PC-3 (cell line): ENCODE measurements at regions not wholly inside any gene's neighbourhood (a gene's known extent, or its start where the extent isn't known, plus 50 kb on each side); places are given as distances from the start of the nearest gene placed in this dataset.
"Not testable (repeated sequence)": the region's sequence is repeated elsewhere in the genome, so short reads cannot be mapped to it uniquely, and the experiment has no call there.

Experiments
- ATAC-seq: fragments of 200-7000 bp; cut with Tn5 transposase; 2 replicates; pipeline ENCODE4 v1.9.1; 2020; ENCODE audit warnings: mild to moderate bottlenecking, moderate library complexity
- BruUV-seq: library from RNA; stranded (reverse); fragments of 400-500 nt; replicated peaks from 2 replicates; lab custom pipeline; 2021; lab: Mats Ljungman, UMichigan
- CTCF ChIA-PET: fragments of 300-600 bp; sonication (Branson Sonifier 250); formaldehyde crosslinking; loops from one replicate; lab custom pipeline; 2022; ENCODE audit warnings: antibody characterized with exemption; lab: Charles Lee
- POLR2A ChIA-PET: fragments of 300-600 bp; sonication (Branson Sonifier 250); formaldehyde crosslinking; loops from one replicate; lab custom pipeline; 2022; ENCODE audit warnings: antibody characterized with exemption; ENCODE audit not compliant: unreplicated experiment; lab: Charles Lee
- DNase-seq: peaks from one replicate; pipeline ENCODE4 v3.0.0-alpha.2; 2015
- H2AFZ ChIP-seq: fragments of 300-600 bp; sonication (generic); 2 replicates; pipeline ENCODE4 v1.6.0; 2016; ENCODE audit warnings: antibody characterized with exemption, low read length
- H3F3A ChIP-seq: fragments of 300-600 bp; sonication (generic); one replicate; pipeline ENCODE4 v1.6.0; 2017; ENCODE audit warnings: antibody characterized with exemption, low read length, control low read depth, mild to moderate bottlenecking; ENCODE audit not compliant: unreplicated experiment
- H3K27ac ChIP-seq: fragments of 300-600 bp; sonication (generic); 2 replicates; pipeline ENCODE4 v1.5.1; 2016; ENCODE audit warnings: mild to moderate bottlenecking, low read length
- H3K27me3 ChIP-seq: fragments of 300-600 bp; sonication (generic); 2 replicates; pipeline ENCODE4 v1.6.1; 2016; ENCODE audit warnings: low read length, mixed read lengths
- H3K36me3 ChIP-seq: fragments of 300-600 bp; sonication (generic); 2 replicates; pipeline ENCODE4 v1.6.1; 2016; ENCODE audit warnings: low read depth, mixed run types, low read length, mixed read lengths
- H3K4me1 ChIP-seq: fragments of 300-600 bp; sonication (generic); 2 replicates; pipeline ENCODE4 v1.5.1; 2016; ENCODE audit warnings: low read length; ENCODE audit not compliant: insufficient read depth
- H3K4me2 ChIP-seq: fragments of 300-600 bp; sonication (generic); 2 replicates; pipeline ENCODE4 v1.6.0; 2016; ENCODE audit warnings: low read length
- H3K4me3 ChIP-seq: fragments of 300-600 bp; sonication (generic); 2 replicates; pipeline ENCODE4 v1.5.1; 2016; ENCODE audit warnings: mild to moderate bottlenecking, low read length, mixed read lengths
- H3K79me2 ChIP-seq: fragments of 300-600 bp; sonication (generic); 2 replicates; pipeline ENCODE4 v1.6.1; 2017; ENCODE audit warnings: low read length, mixed read lengths
- H3K9ac ChIP-seq: fragments of 300-600 bp; sonication (generic); 2 replicates; pipeline ENCODE4 v1.6.0; 2016; ENCODE audit warnings: mild to moderate bottlenecking, low read length
- H3K9me2 ChIP-seq: fragments of 300-600 bp; sonication (generic); replicated peaks from 2 replicates; pipeline ENCODE4 v1.6.1; 2016; ENCODE audit warnings: mixed run types, low read length, mixed read lengths
- H3K9me3 ChIP-seq: fragments of 300-600 bp; sonication (generic); 2 replicates; pipeline ENCODE4 v1.6.1; 2016; ENCODE audit warnings: low read length, mixed read lengths
- H4K20me1 ChIP-seq: fragments of 300-600 bp; sonication (generic); 2 replicates; pipeline ENCODE4 v1.6.1; 2016; ENCODE audit warnings: low read length, mixed read lengths
- CTCF ChIP-seq: fragments of 300-600 bp; sonication (generic); conservative IDR thresholded peaks from 2 replicates; pipeline ENCODE4 v1.5.1; 2017; ENCODE audit warnings: antibody characterized with exemption, low read depth, mild to moderate bottlenecking, low read length
- EZH2 ChIP-seq: fragments of 300-600 bp; sonication (generic); IDR thresholded peaks from one replicate; pipeline ENCODE4 v1.6.1; 2017; ENCODE audit warnings: antibody characterized with exemption, mild to moderate bottlenecking, low read length; ENCODE audit not compliant: unreplicated experiment
- EZH2phosphoT487 ChIP-seq: fragments of 300-600 bp; sonication (generic); IDR thresholded peaks from 2 replicates; pipeline ENCODE4 v1.6.1; 2018; ENCODE audit warnings: mild to moderate bottlenecking, antibody characterized with exemption, low read length, borderline replicate concordance
- intact Hi-C: fragments of 100-400 bp; cut with micrococcal nuclease; formaldehyde crosslinking; loops from 2 replicates; pipeline ENCODE4 v1.9.0; 2023

- ATAC-seq (no peak), DNase-seq (no peak)
- Histone ChIP-seq H3K27ac (no peak overlapping the region), H3K9me3 (no peaks in the 10 kb centered on the region), H3K9me2 (no peaks in the 10 kb centered on the region), H3K27me3 (no peaks in the 10 kb centered on the region), H3K4me1 (no peaks in the 10 kb centered on the region), H2AFZ (no peak overlapping the region), H3K4me3 (no peak overlapping the region), H3K9ac (no peak overlapping the region), H3K4me2 (no peak overlapping the region), H4K20me1 (no peaks in the 10 kb centered on the region), H3F3A (no peaks in the 10 kb centered on the region), H3K36me3 (no peaks in the 10 kb centered on the region), H3K79me2 (no peaks in the 10 kb centered on the region)
- ChIA-PET CTCF (no interaction called here), POLR2A (no interaction called here)
- BruUV-seq = no TSS peak
- intact Hi-C loops = no loop called here
- no peak for TF ChIP-seq EZH2
- TF ChIP-seq EZH2phosphoT487 = no peak
- no peak for TF ChIP-seq CTCF
Observed at GRCh38 chr4:18419780-18420179, 398.2 kb upstream of the LCORL start.

GRCh38 chr4:18418195-18418898 is 396.8 kb upstream of the LCORL start:
- H3K9me3 ChIP-seq, H3K27ac ChIP-seq, H3K4me2 ChIP-seq, H3K9me2 ChIP-seq, H4K20me1 ChIP-seq, H2AFZ ChIP-seq, ATAC-seq, H3K27me3 ChIP-seq, H3K4me1 ChIP-seq, H3K4me3 ChIP-seq, intact Hi-C loops, BruUV-seq, H3K36me3 ChIP-seq, H3K9ac ChIP-seq, DNase-seq, H3K79me2 ChIP-seq, CTCF ChIA-PET, POLR2A ChIA-PET, H3F3A ChIP-seq: not testable (repeated sequence)

GRCh38 chr4:18417651-18418050 is 396.1 kb upstream of the LCORL start:
- ATAC-seq, POLR2A ChIA-PET, BruUV-seq, H3K9ac ChIP-seq, CTCF ChIA-PET, H3K27ac ChIP-seq, intact Hi-C loops, H3K4me3 ChIP-seq, H3K4me2 ChIP-seq, H3F3A ChIP-seq, H3K79me2 ChIP-seq, H3K9me3 ChIP-seq, H3K4me1 ChIP-seq, H3K27me3 ChIP-seq, H3K9me2 ChIP-seq, DNase-seq, H3K36me3 ChIP-seq, H4K20me1 ChIP-seq, H2AFZ ChIP-seq: not testable (repeated sequence)

- CTCF ChIA-PET = no interaction called here
- Histone ChIP-seq H3F3A (no peaks in the 10 kb centered on the region), H3K4me2 (no peak overlapping the region), H3K9ac (no peak overlapping the region), H3K79me2 (no peaks in the 10 kb centered on the region), H3K9me2 (no peaks in the 10 kb centered on the region), H2AFZ (no peak overlapping the region), H3K36me3 (no peaks in the 10 kb centered on the region), H3K4me3 (no peak overlapping the region), H4K20me1 (no peaks in the 10 kb centered on the region), H3K9me3 (no peaks in the 10 kb centered on the region), H3K27me3 (peaks cover 6% of the 10 kb centered on the region; the same call in 1 of the 2 replicates), H3K27ac (no peak overlapping the region), H3K4me1 (no peaks in the 10 kb centered on the region)
- no TSS peak for BruUV-seq
- intact Hi-C loops = no loop called here
- TF ChIP-seq EZH2 (no peak), CTCF (no peak), EZH2phosphoT487 (no peak)
- ATAC-seq (no peak), DNase-seq (no peak)
- POLR2A ChIA-PET = no interaction called here
Observed at GRCh38 chr4:18406264-18406663, 384.7 kb upstream of the LCORL start.
